HG03439 (cell line): ENCODE measurements at regions not wholly inside any gene's neighbourhood (a gene's known extent, or its start where the extent isn't known, plus 50 kb on each side); places are given as distances from the start of the nearest gene placed in this dataset.

Source experiments
- ATAC-seq: cut with Tn5 transposase; IDR thresholded peaks from one replicate; pipeline ENCODE4 v1.9.1; 2021; ENCODE audit warnings: mild to moderate bottlenecking, moderate library complexity; ENCODE audit not compliant: unreplicated experiment

DNA sequence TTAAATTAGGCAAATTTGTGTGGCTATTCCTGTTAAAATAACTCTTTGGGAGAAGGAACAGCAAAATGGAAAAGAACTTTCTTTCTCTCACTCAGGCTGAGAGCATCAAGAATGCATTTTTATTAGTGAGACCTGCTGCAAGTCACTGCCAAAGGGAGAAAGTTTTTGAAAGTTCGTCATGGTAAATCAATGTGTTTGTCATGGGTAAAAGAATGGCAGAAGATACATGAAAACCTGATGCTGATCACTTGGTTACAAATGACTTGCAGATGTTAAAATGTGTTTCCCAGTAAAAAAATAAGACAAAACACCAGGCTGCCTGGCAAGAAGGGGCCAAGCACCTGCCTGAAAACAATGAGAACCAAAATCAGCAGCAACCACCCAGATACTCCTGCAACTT is 484.7 kb upstream of the NRP1 start:
- ATAC-seq = no peak

DNA sequence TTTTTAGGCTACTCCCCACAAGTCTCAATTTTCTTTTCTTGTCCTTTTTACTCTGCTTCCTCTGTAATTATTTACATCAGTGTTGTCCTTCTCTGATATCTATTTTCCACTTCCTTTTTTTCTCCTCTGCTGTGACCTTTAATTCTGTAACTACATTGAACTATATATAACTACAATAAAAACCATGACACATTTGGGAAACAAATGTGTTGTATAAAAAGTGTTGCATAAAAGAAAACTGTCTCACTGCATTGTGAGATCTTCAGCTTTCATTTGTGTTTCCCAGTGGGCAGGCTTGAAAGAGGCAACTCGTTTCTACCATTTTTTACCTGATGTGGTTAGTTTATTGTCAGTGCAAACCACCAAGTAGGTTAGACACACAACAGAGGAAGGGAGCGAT is 483.9 kb upstream of the NRP1 start:
- no peak for ATAC-seq

DNA sequence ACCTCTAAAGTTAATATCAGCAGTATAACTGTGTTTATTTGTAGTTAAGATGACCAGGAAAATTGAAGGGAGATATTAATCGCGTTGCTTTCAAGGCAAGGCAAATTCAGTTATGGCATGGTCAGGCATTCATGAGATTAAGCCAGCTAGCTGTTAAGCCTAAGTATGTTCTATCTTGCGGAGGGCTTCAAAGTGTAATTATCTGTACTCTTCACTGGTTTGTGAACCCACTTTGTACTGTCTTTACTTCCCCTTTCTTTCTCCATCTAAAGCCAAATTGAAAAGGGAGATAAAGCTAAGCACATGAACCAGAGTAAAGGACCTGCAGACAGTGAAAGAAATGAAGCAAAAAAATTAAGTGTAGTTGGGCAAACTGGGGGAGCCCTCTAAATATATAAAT is 483.1 kb upstream of the NRP1 start:
- ATAC-seq = no peak

DNA sequence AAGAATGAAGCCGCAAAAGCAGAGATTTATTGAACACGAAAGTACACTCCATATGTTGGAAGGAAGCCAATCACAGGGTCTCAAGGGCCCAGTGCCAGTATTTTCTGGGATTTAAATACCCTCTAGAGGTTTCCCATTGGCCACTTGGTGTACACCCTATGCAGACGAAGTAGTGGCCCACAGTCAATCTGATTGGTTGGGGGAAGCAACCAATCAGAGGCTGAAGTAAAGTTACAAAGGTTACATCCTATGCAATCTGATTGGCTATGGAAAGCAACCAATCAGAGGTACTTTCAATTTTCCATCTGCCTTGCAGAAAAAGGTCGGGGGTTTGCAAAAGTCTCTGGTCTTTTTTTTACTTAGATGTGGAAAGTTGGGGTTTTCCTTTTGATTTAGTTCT is 481.3 kb upstream of the NRP1 start:
- ATAC-seq = no peak

DNA sequence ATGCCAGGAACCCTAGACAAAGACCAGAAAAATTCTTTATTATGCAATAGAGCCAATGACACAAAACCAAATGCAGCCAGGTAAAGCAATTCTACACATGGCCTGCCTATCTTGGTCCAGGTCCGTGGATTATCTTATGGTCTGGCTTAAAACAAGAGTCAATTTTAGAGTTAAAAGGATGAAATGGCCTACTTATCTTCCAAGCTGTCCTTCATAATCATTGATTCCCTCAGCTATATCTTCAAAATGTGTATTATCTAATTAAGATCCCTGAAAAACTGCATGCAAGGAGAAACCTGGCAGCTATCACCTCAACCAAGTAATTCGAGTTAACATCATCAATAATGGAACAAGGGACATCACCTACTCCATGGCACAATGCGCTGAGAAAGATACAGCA is 479.4 kb upstream of the NRP1 start:
- ATAC-seq = no peak

DNA sequence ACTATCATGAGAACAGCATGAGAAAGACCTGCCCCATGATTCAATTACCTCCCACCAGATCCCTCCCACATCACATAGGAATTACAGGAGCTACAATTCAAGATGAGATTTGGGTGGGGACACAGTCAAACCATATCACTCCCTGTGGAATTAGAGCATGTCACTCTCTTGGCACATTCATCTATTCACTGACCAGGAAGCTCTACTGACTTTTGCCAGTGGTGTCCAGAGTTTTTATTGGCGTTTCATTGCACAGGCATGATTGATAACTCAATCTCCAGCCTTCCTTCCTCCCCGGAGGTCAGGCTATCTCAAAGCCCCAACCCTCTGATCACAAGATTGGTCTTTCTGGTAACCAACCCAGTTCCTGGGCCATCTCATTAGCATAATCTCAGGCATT is 478.9 kb upstream of the NRP1 start:
- no peak for ATAC-seq

DNA sequence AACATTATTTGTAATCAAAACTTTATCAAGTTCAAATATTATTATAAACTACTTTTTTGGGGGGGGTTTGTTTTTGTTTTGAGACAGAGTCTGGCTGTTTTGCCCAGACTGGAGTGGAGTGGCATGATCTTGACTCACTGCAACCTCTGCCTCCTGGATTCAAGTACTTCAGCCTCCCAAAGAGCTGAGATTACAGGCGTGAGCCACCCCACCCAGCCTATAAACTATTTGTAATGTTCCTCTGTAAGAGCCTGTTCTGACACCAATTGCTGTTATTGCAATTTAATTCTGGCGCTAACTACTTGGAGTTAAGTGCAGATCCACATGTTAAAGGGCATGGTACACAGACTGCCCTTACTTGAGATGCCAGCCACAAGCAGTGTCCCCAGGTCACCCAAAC is 478.1 kb upstream of the NRP1 start:
- no peak for ATAC-seq

DNA sequence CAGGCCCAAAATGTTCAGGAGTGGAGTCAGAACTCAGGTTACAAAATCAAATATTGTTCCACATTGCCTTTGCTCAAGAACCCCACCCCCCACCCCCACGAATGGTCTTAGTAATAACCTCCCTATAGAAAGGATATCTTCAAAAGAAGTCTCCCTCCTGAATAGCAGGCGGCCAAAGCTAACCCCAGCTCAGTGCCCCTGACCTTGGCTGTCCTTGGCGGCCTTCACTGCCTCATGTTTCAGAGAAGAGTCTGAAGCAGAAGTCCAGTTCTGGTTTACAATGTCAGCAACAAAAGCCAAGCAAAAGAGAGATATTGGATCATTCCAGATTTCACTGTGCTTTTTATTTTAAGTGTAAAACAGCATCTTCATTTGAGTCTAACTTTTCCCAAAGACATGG is 476.5 kb upstream of the NRP1 start:
- no peak for ATAC-seq

DNA sequence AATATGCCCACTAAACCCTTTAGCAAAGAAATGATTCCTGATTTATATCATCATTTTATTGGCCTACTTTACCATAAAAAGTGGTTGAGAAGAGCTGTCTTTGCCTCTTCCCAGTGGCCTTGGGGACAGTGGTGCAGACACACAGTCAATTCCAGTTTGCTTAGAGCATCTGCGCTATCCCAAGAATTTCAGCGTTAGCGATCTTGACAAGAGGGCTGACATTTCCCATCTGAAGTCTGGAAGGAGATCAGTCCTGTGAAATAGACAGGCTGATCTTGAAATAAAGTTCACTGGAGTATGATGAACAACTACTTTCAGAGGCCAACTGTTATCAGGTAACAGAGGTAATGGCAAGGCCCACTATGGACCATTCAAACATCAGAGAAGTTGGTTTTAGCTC is 475.3 kb upstream of the NRP1 start:
- ATAC-seq = no peak

DNA sequence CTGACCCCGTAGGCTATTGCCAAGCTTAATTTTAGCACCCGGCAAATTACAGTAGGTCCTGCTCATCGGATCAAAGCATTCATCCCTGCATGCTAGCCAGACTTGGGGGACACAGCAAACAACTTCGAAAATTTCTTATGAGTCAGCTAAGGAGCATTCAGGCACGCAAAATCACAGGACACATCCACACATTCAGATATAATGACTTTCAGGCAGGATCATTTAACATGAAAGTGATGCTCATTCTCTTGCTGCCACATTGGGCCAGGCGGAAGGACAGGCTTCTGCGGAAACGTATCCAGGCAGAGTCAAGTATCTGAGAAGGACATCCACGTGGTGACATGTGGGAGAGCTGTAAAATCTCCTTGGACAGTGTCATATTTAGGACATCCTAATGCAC is 474.0 kb upstream of the NRP1 start:
- no peak for ATAC-seq

DNA sequence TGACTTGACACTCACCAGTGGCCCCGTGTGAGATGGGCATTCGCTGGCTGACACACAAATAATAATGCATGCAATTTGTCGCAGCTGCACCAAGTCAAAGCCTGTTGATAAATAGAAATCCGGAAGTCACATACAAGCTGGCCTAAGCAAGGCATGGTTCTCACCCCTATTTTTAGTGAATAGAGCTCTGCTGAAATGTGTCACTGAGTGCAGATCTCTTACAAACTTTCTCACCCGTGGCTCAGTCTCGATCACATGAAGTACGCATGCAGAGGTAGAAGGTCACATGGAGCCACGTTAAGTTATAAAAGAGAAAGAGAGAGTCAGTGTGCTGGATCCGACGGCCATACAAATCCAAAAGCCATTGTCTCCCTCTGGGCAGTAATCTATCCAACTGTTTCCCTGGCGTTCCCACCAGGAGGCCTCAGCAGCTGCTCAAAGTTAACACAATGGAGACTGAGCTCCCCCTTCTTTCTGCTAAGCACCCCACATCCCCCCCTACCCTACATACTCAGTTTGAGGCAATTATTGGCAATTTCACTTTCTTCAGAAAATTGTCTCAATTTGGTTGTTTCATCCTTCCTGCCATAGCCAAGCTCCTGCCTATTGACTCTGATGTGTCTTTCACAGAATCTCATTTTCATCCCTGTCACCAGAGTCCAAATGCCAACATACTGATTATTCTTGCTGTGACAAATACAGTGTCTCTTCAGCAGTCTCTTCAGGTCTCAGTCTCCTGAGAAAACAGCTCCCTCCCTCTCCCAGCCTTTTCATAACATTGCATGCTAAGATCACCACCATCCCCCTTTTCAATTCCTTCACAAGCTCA is 473.3 kb upstream of the NRP1 start:
- ATAC-seq = no peak

DNA sequence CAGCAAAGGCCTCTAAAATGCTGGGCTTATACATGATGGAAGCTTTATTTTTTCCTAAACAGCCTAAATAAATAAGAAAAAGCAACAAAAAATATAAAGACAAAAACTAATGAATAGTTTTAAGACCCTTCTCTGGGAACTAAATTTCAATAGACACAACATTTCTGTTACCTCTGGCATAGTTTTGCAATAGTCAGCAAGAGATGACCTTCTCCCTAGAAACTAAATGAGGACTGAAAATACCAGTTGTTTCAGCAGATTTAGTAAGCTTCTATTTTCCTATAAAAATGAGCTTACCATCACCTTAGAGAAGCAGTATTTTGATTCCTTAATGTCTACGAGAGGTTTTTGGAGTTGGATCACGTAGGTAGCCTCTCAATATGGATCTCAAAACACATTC is 471.4 kb upstream of the NRP1 start:
- ATAC-seq = no peak

DNA sequence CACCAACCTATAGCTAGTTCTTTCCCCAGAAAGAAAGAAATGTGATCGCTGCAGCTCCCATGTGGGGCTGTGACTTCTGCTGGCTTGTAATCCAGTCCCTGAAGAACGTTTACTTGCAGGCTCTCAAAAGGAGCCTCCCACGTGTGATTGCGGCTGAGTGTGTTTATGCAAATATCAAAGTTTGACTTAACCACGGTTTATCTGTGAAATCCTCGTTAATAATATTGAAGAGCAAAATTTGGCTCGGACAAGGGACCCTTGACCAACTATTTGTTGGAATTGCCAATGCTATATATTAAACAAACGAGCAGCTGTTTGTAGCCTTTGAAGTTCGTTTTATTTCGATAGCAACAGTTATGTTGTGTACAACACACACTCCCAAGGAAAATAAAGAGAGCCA is 470.1 kb upstream of the NRP1 start:
- ATAC-seq = no peak

DNA sequence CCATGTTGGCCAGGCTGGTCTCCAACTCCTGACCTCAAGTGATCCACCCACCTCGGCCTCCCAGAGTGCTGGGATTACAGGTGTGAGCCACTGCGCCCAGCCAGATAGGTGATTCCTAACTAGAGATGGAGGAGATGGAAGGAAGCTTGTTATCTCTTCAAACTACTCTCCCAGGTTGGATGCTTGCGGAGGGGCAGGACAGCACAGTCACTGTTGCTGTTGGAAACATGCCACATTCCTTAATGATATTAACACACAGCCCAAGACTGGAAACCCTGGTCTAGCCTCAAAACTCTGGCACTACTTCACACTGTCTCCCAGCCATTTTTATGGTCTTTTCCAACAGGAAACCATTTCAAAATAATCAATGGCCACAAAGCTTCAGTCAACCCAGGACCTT is 468.8 kb upstream of the NRP1 start:
- no peak for ATAC-seq

DNA sequence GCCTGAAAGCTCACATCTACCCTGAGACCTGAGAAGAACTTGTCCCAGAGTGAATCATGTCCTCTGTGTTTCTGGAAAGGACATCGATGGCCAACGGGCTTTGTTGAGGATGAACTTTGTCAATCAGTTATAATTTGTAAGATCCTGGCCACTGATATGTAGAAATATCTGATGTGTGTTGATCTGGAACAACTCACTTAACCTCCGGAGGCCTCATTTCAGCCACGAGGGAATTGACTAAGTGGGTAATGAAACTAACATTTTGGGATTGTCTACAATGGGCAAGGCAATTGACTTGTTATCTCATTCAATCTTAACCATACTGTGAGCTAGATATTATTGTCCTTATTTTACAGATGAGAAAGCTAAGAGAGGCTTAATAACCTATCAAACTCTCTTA is 468.1 kb upstream of the NRP1 start:
- no peak for ATAC-seq

DNA sequence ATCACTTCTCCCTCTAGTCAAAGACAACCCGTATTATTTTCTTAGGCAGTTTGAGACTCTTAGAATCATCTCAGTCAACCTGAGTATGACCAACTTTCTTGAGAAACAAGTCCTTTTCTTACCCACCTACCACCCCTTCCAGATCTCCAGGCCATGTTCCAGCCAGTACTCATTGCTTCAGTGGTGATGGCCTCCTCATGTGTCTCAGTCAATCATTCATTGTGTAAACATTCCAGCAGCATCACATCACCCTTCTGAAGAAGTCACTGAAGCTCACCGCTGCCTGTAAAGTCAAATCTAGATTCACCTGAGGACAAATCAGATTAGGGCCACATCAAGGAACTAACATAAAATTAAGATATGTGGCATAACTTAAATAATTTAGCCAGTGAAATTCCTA is 467.2 kb upstream of the NRP1 start:
- ATAC-seq = no peak

DNA sequence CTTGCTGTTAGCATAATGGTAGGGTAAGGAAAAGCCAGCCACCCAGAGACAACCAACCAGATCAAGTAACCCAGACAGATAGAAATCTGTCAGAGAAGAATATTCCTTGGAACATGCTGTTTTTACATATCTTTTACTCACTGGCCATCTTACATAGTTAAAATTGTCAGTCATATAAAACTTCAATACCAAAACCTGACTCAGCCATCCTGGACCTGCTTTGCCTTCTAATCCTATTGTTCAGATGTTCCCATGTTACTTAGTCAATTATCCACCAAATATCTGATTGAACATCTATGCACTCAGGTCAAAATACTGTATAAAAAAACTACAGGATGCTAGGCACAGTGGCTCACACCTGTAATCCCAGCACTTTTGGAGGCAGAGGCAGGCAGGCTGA is 466.5 kb upstream of the NRP1 start:
- ATAC-seq = no peak

DNA sequence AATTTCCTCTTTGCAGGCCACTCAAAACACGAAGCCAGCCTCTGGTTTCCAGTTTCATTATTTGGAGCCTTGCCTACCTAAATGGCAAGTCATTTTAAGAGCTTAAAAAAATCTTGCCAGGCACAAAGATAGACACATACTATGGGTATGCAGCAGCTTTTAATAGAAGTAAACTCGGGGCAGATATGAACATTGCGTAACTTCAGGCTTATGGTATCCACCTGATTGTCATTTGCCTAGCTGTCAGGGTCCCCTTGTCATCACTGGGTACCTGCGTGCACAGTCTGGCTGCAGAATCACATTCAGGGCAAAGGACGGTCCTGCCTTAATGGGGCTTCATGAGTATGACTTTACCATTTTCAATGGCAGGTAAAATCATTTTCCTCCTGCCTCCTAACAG is 466.1 kb upstream of the NRP1 start:
- no peak for ATAC-seq

DNA sequence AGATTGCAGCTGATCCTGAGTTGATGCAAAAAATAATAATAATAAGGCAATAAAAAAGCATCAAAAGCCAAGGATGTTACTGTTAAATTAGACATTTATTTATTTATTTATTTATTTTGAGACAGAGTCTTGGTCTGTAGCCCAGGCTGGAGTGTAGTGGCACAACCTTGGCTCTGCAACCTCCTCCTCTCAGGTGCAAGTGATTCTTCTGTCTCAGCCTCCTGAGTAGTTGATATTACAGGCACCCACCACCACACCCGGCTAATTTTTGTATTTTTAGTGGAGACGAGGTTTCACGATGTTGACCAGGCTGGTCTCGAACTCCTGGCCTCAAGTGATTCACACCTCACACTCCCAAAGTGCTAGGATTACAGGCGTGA is 465.5 kb upstream of the NRP1 start:
- no peak for ATAC-seq

DNA sequence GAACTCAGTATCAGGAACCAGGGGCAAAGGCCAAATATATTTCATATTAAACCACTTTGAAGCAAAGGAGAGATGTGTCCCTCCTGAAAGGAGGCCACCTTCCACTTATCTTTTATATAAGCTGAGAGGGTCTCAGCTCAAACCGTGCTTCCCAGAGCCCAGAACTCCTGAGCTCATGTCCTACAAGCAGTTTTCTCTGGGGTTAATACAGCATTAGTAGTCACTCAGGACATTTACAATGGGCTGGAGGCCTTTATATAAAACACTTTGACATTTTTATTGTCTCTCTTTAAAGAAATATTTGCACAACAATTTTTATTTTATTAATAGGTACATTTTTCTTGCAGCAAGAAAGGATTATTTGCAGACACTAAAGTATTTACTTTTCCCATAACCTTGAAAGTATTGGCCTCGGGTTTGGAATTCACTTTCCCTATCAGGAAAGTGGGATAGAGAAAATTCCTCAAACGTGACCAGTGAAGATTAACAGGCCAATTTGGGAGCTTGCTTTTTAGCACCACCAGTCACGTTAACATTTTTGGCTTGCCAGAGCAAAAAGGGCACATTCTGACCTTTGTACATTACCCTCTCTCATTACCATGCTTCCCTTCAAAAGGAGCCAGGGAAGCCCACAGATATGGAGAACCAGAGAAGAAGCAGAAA is 464.9 kb upstream of the NRP1 start:
- ATAC-seq = no peak

DNA sequence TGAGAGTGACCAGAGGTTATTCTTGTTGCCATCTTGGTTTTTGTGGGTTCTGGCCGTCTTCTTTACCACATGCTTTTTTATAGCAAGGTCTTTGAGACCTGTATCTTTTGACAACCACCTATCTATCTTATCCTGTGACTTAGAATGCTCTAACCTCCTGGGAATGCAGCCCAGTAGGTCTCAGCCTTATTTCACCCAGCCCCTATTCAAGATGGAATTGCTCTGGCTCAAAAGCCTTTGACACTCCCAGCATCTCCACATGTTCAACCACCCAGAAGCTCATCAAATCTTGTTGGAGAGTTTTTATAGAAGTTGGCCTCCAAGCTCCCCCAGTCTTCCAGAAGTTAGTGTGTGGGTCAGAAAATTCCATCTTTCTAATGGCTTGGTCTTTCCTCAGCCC is 464.3 kb upstream of the NRP1 start:
- no peak for ATAC-seq

DNA sequence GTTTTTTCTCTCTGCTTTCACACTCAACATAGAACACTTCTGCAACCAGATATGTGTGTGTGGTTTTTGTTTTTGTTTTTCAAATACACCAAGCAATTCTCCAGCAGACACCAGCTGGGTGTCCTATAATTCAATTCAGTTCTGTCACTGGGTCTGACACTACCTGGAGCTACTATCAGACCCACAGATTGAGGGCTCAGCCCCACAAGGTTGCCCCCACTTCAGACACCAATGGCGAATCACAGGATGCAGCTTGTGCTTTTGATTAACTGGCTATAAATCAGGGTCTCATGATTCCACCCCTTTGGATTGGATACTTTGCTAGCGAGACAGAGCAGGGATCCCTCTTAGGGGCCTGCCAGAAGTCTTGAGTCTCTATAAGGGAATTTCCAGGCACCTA is 462.2 kb upstream of the NRP1 start:
- no peak for ATAC-seq

DNA sequence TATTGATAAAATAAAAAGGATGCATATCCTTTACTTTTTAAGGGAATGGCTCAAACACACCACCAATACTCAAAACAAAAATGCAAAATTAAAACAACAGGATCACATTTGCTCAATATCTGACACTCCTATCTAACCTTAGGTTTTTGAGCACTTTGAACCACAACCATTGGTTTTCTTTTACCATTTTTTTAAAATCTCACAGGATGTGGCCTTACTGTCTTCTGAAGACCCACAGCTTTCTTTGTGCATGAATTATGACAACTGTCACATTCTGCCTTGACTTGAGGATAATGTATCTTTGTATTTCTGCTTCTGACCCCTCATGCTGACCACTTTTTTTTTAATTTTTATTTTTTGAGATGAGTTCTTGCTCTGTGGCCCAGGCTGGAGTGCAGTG is 461.1 kb upstream of the NRP1 start:
- ATAC-seq = no peak
